ENCODE measurements at regions not wholly inside any gene's neighbourhood (a gene's known extent, or its start where the extent isn't known, plus 50 kb on each side); places are given as distances from the start of the nearest gene placed in this dataset.

- TF ChIP-seq POLR2A (IDR thresholded peaks at IDR 0.05; ENCODE audit: low read length) (no peak), GATA1 (IDR thresholded peaks at IDR 0.05; ENCODE audit: low read depth, low read length) (no peak)
These were observed 434.5 kb downstream of the MFSD1 start for GRCh38 chr3:159236321-159236720.

All from erythroblast (primary cell).